C4-2B (cell line): ENCODE measurements at regions not wholly inside any gene's neighbourhood (a gene's known extent, or its start where the extent isn't known, plus 50 kb on each side); places are given as distances from the start of the nearest gene placed in this dataset.

ENCODE experiments used
- ZFX ChIP-seq: fragments of 450-650 bp; IDR thresholded peaks from 2 replicates; pipeline ENCODE4 v1.6.1; 2017
- TF ChIP-seq, protein P1 (sequence below): fragments of 450-650 bp; conservative IDR thresholded peaks from 2 replicates; pipeline ENCODE4 v1.5.1; 2017; ENCODE audit warnings: mild to moderate bottlenecking

DNA sequence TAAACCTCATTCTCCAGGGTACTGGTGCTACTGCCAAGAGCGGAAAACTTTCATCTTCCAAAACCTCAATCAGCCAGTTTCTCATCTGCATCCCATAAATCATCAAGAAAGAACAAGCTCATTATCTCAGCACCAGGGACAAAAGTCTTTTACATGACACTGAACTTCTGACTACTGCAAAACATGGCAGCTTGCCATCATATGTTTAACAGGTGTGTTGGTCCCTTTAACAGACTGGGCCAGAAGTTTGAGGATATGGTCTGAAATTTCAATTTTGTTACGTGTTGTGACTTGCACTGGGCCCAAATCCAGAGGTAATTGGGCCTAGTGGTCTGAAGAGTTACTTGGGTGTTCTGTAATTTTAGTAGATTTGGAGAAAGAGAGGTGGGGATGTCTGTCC lies 305.4 kb upstream of the SEL1L start:
- TF ChIP-seq, protein P1, sequence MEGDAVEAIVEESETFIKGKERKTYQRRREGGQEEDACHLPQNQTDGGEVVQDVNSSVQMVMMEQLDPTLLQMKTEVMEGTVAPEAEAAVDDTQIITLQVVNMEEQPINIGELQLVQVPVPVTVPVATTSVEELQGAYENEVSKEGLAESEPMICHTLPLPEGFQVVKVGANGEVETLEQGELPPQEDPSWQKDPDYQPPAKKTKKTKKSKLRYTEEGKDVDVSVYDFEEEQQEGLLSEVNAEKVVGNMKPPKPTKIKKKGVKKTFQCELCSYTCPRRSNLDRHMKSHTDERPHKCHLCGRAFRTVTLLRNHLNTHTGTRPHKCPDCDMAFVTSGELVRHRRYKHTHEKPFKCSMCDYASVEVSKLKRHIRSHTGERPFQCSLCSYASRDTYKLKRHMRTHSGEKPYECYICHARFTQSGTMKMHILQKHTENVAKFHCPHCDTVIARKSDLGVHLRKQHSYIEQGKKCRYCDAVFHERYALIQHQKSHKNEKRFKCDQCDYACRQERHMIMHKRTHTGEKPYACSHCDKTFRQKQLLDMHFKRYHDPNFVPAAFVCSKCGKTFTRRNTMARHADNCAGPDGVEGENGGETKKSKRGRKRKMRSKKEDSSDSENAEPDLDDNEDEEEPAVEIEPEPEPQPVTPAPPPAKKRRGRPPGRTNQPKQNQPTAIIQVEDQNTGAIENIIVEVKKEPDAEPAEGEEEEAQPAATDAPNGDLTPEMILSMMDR: no peak
- no peak for TF ChIP-seq ZFX
